GM18502 (cell line): ENCODE measurements at regions not wholly inside any gene's neighbourhood (a gene's known extent, or its start where the extent isn't known, plus 50 kb on each side); places are given as distances from the start of the nearest gene placed in this dataset.

Experiments used
- ATAC-seq: cut with Tn5 transposase; IDR thresholded peaks from one replicate; pipeline ENCODE4 v1.9.1; 2021; ENCODE audit warnings: mild to moderate bottlenecking; ENCODE audit not compliant: unreplicated experiment, poor library complexity

- no peak for ATAC-seq
Measured at GRCh38 chr1:165036403-165036802, 320.1 kb downstream of the LMX1A start.

- no peak for ATAC-seq
Measured at GRCh38 chr1:165034136-165034809, 322.2 kb downstream of the LMX1A start.

GRCh38 chr1:165031001-165031400 lies 325.5 kb downstream of the LMX1A start:
- ATAC-seq = no peak

- no peak for ATAC-seq
Measured at GRCh38 chr1:165025805-165026204, 330.7 kb downstream of the LMX1A start.

GRCh38 chr1:165014753-165015152 lies 341.8 kb downstream of the LMX1A start:
- ATAC-seq = no peak

GRCh38 chr1:165011991-165012531 lies 344.5 kb downstream of the LMX1A start:
- ATAC-seq = no peak

- no peak for ATAC-seq
Measured at GRCh38 chr1:165011186-165011585, 345.3 kb downstream of the LMX1A start.

- no peak for ATAC-seq
Measured at GRCh38 chr1:165010418-165011070, 346.0 kb downstream of the LMX1A start.

GRCh38 chr1:165006831-165007230 lies 349.7 kb downstream of the LMX1A start:
- ATAC-seq = no peak

- ATAC-seq = no peak
Measured at GRCh38 chr1:164999146-164999545, 357.4 kb downstream of the LMX1A start.

- no peak for ATAC-seq
Measured at GRCh38 chr1:164991763-164992314, 364.7 kb downstream of the LMX1A start.

GRCh38 chr1:164983023-164983650 lies 373.4 kb downstream of the LMX1A start:
- no peak for ATAC-seq

- no peak for ATAC-seq
Measured at GRCh38 chr1:164982545-164982944, 374.0 kb downstream of the LMX1A start.

- no peak for ATAC-seq
Measured at GRCh38 chr1:164977561-164977960, 379.0 kb downstream of the LMX1A start.

- no peak for ATAC-seq
Measured at GRCh38 chr1:164971921-164972415, 384.5 kb downstream of the LMX1A start.

GRCh38 chr1:164971391-164971790 lies 385.1 kb downstream of the LMX1A start:
- no peak for ATAC-seq

GRCh38 chr1:164969253-164969652 lies 387.3 kb downstream of the LMX1A start:
- no peak for ATAC-seq

GRCh38 chr1:164967300-164967699 lies 389.2 kb downstream of the LMX1A start:
- no peak for ATAC-seq

- ATAC-seq = no peak
Measured at GRCh38 chr1:164961715-164962114, 394.8 kb downstream of the LMX1A start.

GRCh38 chr1:164958982-164959768 lies 397.3 kb downstream of the LMX1A start:
- no peak for ATAC-seq
